Skeletal muscle tissue (tissue), 3 donors: ENCODE measurements at regions not wholly inside any gene's neighbourhood (a gene's known extent, or its start where the extent isn't known, plus 50 kb on each side); places are given as distances from the start of the nearest gene placed in this dataset.
"Not testable (repeated sequence)": the region's sequence is repeated elsewhere in the genome, so short reads cannot be mapped to it uniquely, and the experiment has no call there.

ENCODE experiments used
- H3K27ac ChIP-seq: one replicate; pipeline ENCODE4 v1.7.0; 2013; ENCODE audit warnings: mild to moderate bottlenecking, low read depth, low read length, inconsistent platforms
- H3K27me3 ChIP-seq, 3 donors: one replicate each; pipeline ENCODE4 v1.7.0; 2013; ENCODE audit warnings: low read length in 3 of 3; ENCODE audit not compliant: control insufficient read depth in 3 of 3, insufficient read depth in 3 of 3
- H3K36me3 ChIP-seq, 3 donors: one replicate each; pipeline ENCODE4 v1.7.0; 2013; ENCODE audit warnings: low read length in 3 of 3; ENCODE audit not compliant: control insufficient read depth in 3 of 3, insufficient read depth in 3 of 3
- H3K4me1 ChIP-seq, 3 donors: one replicate each; pipeline ENCODE4 v1.7.0; 2013; ENCODE audit warnings: low read length in 3 of 3, mild to moderate bottlenecking in 3 of 3; ENCODE audit not compliant: control insufficient read depth in 3 of 3, insufficient read depth in 3 of 3
- H3K4me3 ChIP-seq, 3 donors: one replicate each; pipeline ENCODE4 v1.7.0; 2013; ENCODE audit warnings: low read length in 3 of 3
- H3K9ac ChIP-seq, 3 donors: one replicate each; pipeline ENCODE4 v1.7.0; 2013; ENCODE audit warnings: low read length in 3 of 3, mild to moderate bottlenecking in 3 of 3, moderate library complexity in 2 of 3, low read depth in 1 of 3
- H3K9me3 ChIP-seq, 3 donors: one replicate each; pipeline ENCODE4 v1.7.0; 2013; ENCODE audit warnings: low read length in 3 of 3; ENCODE audit not compliant: control insufficient read depth in 3 of 3
- donor health status: Osteomylitis.

- Histone ChIP-seq H3K36me3 (no peaks in the 10 kb centered on the region), H3K4me1 (no peaks in the 10 kb centered on the region), H3K9me3 (peaks cover 2 to 7% (median 3%) of the 10 kb centered on the region in 3 donors), H3K9ac (no peak overlapping the region), H3K27ac (no peak overlapping the region), H3K4me3 (no peak overlapping the region), H3K27me3 (no peaks in the 10 kb centered on the region)
Observed at GRCh38 chr14:41257476-41257875, 349.2 kb upstream of the LRFN5 start.

- Histone ChIP-seq H3K9me3 (no peaks in the 10 kb centered on the region), H3K4me3 (no peak overlapping the region), H3K9ac (no peak overlapping the region), H3K27me3 (no peaks in the 10 kb centered on the region), H3K36me3 (no peaks in the 10 kb centered on the region), H3K27ac (no peak overlapping the region), H3K4me1 (no peaks in the 10 kb centered on the region)
Observed at GRCh38 chr14:41235466-41235865, 371.2 kb upstream of the LRFN5 start.

GRCh38 chr14:41230683-41231082, 376.0 kb upstream of the LRFN5 start:
- Histone ChIP-seq H3K27ac (no peak overlapping the region), H3K27me3 (no peaks in the 10 kb centered on the region), H3K36me3 (no peaks in the 10 kb centered on the region), H3K4me3 (no peak overlapping the region), H3K4me1 (no peaks in the 10 kb centered on the region), H3K9me3 (no peaks in the 10 kb centered on the region), H3K9ac (no peak overlapping the region)

- no peaks in the 10 kb centered on the region for H3K4me1 ChIP-seq
- no peaks in the 10 kb centered on the region for H3K9me3 ChIP-seq
- no peak overlapping the region for H3K9ac ChIP-seq
- no peak overlapping the region for H3K4me3 ChIP-seq
- H3K27ac ChIP-seq = no peak overlapping the region
- no peaks in the 10 kb centered on the region for H3K36me3 ChIP-seq
- H3K27me3 ChIP-seq = no peaks in the 10 kb centered on the region
Observed at GRCh38 chr14:41229824-41230223, 376.9 kb upstream of the LRFN5 start.

GRCh38 chr14:41225433-41225832, 381.2 kb upstream of the LRFN5 start:
- Histone ChIP-seq H3K4me1 (no peaks in the 10 kb centered on the region), H3K36me3 (no peaks in the 10 kb centered on the region), H3K9me3 (no peaks in the 10 kb centered on the region), H3K27me3 (no peaks in the 10 kb centered on the region), H3K4me3 (no peak overlapping the region), H3K9ac (no peak overlapping the region), H3K27ac (no peak overlapping the region)

- no peak overlapping the region for H3K4me3 ChIP-seq
- no peaks in the 10 kb centered on the region for H3K4me1 ChIP-seq
- H3K27ac ChIP-seq = no peak overlapping the region
- no peaks in the 10 kb centered on the region for H3K9me3 ChIP-seq
- no peak overlapping the region for H3K9ac ChIP-seq
- no peaks in the 10 kb centered on the region for H3K27me3 ChIP-seq
- H3K36me3 ChIP-seq = no peaks in the 10 kb centered on the region
Observed at GRCh38 chr14:41222581-41222980, 384.1 kb upstream of the LRFN5 start.

GRCh38 chr14:41214978-41215377, 391.7 kb upstream of the LRFN5 start:
- H3K4me3 ChIP-seq, H3K9ac ChIP-seq, H3K9me3 ChIP-seq, H3K4me1 ChIP-seq, H3K27ac ChIP-seq, H3K27me3 ChIP-seq, H3K36me3 ChIP-seq: not testable (repeated sequence)

GRCh38 chr14:41201696-41202095, 405.0 kb upstream of the LRFN5 start:
- Histone ChIP-seq H3K4me1 (no peaks in the 10 kb centered on the region), H3K27me3 (no peaks in the 10 kb centered on the region), H3K36me3 (no peaks in the 10 kb centered on the region), H3K9ac (no peak overlapping the region), H3K4me3 (no peak overlapping the region), H3K9me3 (no peaks in the 10 kb centered on the region), H3K27ac (no peak overlapping the region)

- Histone ChIP-seq H3K4me1 (no peaks in the 10 kb centered on the region), H3K27ac (no peak overlapping the region), H3K9me3 (no peaks in the 10 kb centered on the region), H3K36me3 (no peaks in the 10 kb centered on the region), H3K4me3 (no peak overlapping the region), H3K27me3 (no peaks in the 10 kb centered on the region), H3K9ac (no peak overlapping the region)
Observed at GRCh38 chr14:41187868-41188267, 418.8 kb upstream of the LRFN5 start.

- no peaks in the 10 kb centered on the region for H3K4me1 ChIP-seq
- no peak overlapping the region for H3K27ac ChIP-seq
- no peaks in the 10 kb centered on the region for H3K9me3 ChIP-seq
- H3K4me3 ChIP-seq = no peak overlapping the region
- H3K36me3 ChIP-seq = no peaks in the 10 kb centered on the region
- no peak overlapping the region for H3K9ac ChIP-seq
- no peaks in the 10 kb centered on the region for H3K27me3 ChIP-seq
Observed at GRCh38 chr14:41171045-41171444, 435.6 kb upstream of the LRFN5 start.

- no peaks in the 10 kb centered on the region for H3K4me1 ChIP-seq
- no peak overlapping the region for H3K9ac ChIP-seq
- no peak overlapping the region for H3K27ac ChIP-seq
- H3K36me3 ChIP-seq = no peaks in the 10 kb centered on the region
- H3K4me3 ChIP-seq = no peak overlapping the region
- no peaks in the 10 kb centered on the region for H3K9me3 ChIP-seq
- H3K27me3 ChIP-seq = no peaks in the 10 kb centered on the region
Observed at GRCh38 chr14:41167040-41167439, 439.6 kb upstream of the LRFN5 start.
